ENCODE measurements at regions not wholly inside any gene's neighbourhood (a gene's known extent, or its start where the extent isn't known, plus 50 kb on each side); places are given as distances from the start of the nearest gene placed in this dataset.

GRCh38 chr18:38035193-38035592 is 469.6 kb upstream of the CELF4 start (continued):
- TF ChIP-seq YY1 (IDR thresholded peaks at IDR 0.05; ENCODE audit: low read depth, low read length): no peak
- TF ChIP-seq MAFK (IDR thresholded peaks at IDR 0.05; ENCODE audit: low read depth, low read length): no peak
- no peak for TF ChIP-seq RBBP5 (IDR thresholded peaks at IDR 0.05; ENCODE audit: borderline replicate concordance, low read depth, low read length)

All from H1 (cell line).